Testis (tissue), 2 donors: ENCODE measurements at regions not wholly inside any gene's neighbourhood (a gene's known extent, or its start where the extent isn't known, plus 50 kb on each side); places are given as distances from the start of the nearest gene placed in this dataset.

Experiments used
- CTCF ChIP-seq, 3 experiments: fragments of 450-650 bp in 2 of 3; fragments of 200-600 bp in 1 of 3; sonication (generic) in 1 of 3; IDR thresholded peaks; one replicate each; pipeline ENCODE4 v1.5.1; 2016 to 2019; ENCODE audit warnings: antibody characterized with exemption in 3 of 3, mild to moderate bottlenecking in 2 of 3, moderate library complexity in 1 of 3
- POLR2A ChIP-seq: fragments of 450-650 bp; IDR thresholded peaks from one replicate; pipeline ENCODE4 v1.6.1; 2017; ENCODE audit warnings: antibody characterized with exemption, mild to moderate bottlenecking, moderate library complexity

GRCh38 chr14:29236848-29237247 lies 470.3 kb downstream of the FOXG1 start:
- TF ChIP-seq CTCF (IDR thresholded peaks at IDR 0.05) (no peak), POLR2A (no peak)
